ENCODE measurements at regions not wholly inside any gene's neighbourhood (a gene's known extent, or its start where the extent isn't known, plus 50 kb on each side); places are given as distances from the start of the nearest gene placed in this dataset.

DNA sequence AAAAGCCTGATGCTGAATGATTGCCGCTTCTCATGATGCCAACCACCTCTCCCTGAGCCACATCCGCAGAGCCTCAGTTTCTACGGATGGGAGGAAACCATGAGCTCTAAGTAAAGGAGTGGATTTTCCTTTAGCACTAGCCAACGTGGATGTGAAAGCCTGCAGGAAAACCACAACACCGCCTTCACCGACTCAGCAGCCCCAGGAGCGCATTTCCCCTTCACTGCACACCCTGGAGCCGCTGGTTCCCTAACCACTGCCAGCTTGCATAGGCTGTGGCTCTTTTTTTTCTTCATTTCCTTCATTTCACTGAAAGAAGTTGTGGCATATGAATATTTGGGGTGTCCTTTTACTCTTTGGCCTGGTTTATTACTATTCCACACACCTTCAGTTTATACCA lies 50.5 kb upstream of the SSTR4 start:
- Histone ChIP-seq H3K4me1 (ENCODE audit: control insufficient read depth, extremely low read depth, insufficient read depth, low read length) (no peaks in the 10 kb centered on the region), H4K20me1 (ENCODE audit: control insufficient read depth, extremely low read depth, insufficient read depth, low read length) (no peaks in the 10 kb centered on the region), H3K4me3 (replicated peaks in 1 of 4; ENCODE audit: control extremely low read depth in 1 of 4, insufficient read depth in 1 of 4, low read depth in 3 of 4, low read length in 4 of 4) (no peak overlapping the region), H3K27me3 (ENCODE audit: control insufficient read depth, insufficient read depth, low read length) (no peaks in the 10 kb centered on the region), H3K4me2 (ENCODE audit: extremely low read depth, insufficient read depth, low read length) (no peak overlapping the region), H3K27ac (ENCODE audit: insufficient read depth, low read length) (no peak overlapping the region), H2AFZ (ENCODE audit: low read length) (no peak overlapping the region), H3K36me3 (ENCODE audit: control insufficient read depth, insufficient read depth, low read length) (no peaks in the 10 kb centered on the region), H3K9ac (ENCODE audit: insufficient read depth, low read length) (no peak overlapping the region), H3K9me3 (ENCODE audit: control insufficient read depth, insufficient read depth, low read depth, low read length) (no peaks in the 10 kb centered on the region), H3K79me2 (ENCODE audit: control insufficient read depth, insufficient read depth, low read length) (no peaks in the 10 kb centered on the region)
- DNase-seq (ENCODE audit: low read depth in 2 of 2) = no peak
- TF ChIP-seq, protein P1, sequence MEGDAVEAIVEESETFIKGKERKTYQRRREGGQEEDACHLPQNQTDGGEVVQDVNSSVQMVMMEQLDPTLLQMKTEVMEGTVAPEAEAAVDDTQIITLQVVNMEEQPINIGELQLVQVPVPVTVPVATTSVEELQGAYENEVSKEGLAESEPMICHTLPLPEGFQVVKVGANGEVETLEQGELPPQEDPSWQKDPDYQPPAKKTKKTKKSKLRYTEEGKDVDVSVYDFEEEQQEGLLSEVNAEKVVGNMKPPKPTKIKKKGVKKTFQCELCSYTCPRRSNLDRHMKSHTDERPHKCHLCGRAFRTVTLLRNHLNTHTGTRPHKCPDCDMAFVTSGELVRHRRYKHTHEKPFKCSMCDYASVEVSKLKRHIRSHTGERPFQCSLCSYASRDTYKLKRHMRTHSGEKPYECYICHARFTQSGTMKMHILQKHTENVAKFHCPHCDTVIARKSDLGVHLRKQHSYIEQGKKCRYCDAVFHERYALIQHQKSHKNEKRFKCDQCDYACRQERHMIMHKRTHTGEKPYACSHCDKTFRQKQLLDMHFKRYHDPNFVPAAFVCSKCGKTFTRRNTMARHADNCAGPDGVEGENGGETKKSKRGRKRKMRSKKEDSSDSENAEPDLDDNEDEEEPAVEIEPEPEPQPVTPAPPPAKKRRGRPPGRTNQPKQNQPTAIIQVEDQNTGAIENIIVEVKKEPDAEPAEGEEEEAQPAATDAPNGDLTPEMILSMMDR (conservative IDR thresholded peaks at IDR 0.05 in 1 of 2, IDR thresholded peaks at IDR 0.05 in 1 of 2; ENCODE audit: low read depth in 1 of 2, low read length in 2 of 2) = no peak
- TF ChIP-seq EZH2 (IDR thresholded peaks at IDR 0.05; ENCODE audit: low read length, missing control alignments) = no peak

DNA sequence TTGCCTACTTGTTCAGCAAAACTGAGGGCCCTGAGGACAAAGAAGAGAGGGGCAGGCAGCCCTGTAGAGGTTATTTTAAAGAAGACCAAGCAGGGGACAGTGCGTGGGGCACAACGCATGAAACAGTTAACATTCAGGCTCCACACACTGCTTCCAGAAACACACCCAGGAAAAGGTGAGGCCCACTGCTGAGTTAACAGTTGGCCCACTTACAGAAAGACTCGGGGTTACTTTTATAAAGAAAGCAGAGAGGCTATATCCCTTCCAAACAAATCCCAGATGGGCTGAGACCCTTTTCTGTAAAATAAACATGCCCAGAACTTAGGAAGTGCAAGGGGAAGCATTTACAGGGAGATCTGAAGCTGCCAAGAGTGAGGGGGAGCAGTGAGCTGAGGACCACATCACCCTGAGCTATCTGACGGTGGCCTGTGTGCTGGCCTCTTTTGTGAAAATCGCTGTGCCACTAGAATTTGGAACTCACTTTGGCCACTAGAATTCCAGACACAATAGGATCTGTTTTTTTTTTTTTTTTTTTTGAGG lies 49.8 kb upstream of the SSTR4 start:
- H3K9ac ChIP-seq (ENCODE audit: insufficient read depth, low read length) = no peak overlapping the region
- no peaks in the 10 kb centered on the region for H3K4me1 ChIP-seq (ENCODE audit: control insufficient read depth, extremely low read depth, insufficient read depth, low read length)
- no peaks in the 10 kb centered on the region for H4K20me1 ChIP-seq (ENCODE audit: control insufficient read depth, extremely low read depth, insufficient read depth, low read length)
- H3K79me2 ChIP-seq (ENCODE audit: control insufficient read depth, insufficient read depth, low read length) = no peaks in the 10 kb centered on the region
- no peak overlapping the region for H3K4me2 ChIP-seq (ENCODE audit: extremely low read depth, insufficient read depth, low read length)
- no peak for DNase-seq (ENCODE audit: low read depth in 2 of 2)
- no peak overlapping the region for H3K27ac ChIP-seq (ENCODE audit: insufficient read depth, low read length)
- no peak overlapping the region for H3K4me3 ChIP-seq (replicated peaks in 1 of 4; ENCODE audit: control extremely low read depth in 1 of 4, insufficient read depth in 1 of 4, low read depth in 3 of 4, low read length in 4 of 4)
- TF ChIP-seq, protein P1 (conservative IDR thresholded peaks at IDR 0.05 in 1 of 2, IDR thresholded peaks at IDR 0.05 in 1 of 2; ENCODE audit: low read depth in 1 of 2, low read length in 2 of 2) = no peak
- no peak for TF ChIP-seq EZH2 (IDR thresholded peaks at IDR 0.05; ENCODE audit: low read length, missing control alignments)
- H3K27me3 ChIP-seq (ENCODE audit: control insufficient read depth, insufficient read depth, low read length) = no peaks in the 10 kb centered on the region
- no peak overlapping the region for H2AFZ ChIP-seq (ENCODE audit: low read length)
- H3K36me3 ChIP-seq (ENCODE audit: control insufficient read depth, insufficient read depth, low read length) = no peaks in the 10 kb centered on the region
- no peaks in the 10 kb centered on the region for H3K9me3 ChIP-seq (ENCODE audit: control insufficient read depth, insufficient read depth, low read depth, low read length)
